DND-41 (cell line): ENCODE measurements at regions not wholly inside any gene's neighbourhood (a gene's known extent, or its start where the extent isn't known, plus 50 kb on each side); places are given as distances from the start of the nearest gene placed in this dataset.

ENCODE experiments used
- ATAC-seq: fragments of 200-7000 bp; cut with Tn5 transposase; 3 replicates; pipeline ENCODE4 v1.9.1; 2021; ENCODE audit warnings: low read depth; ENCODE audit not compliant: insufficient read depth
- DNase-seq: peaks from one replicate; pipeline ENCODE4 v3.0.0-alpha.2; 2020
- H2AFZ ChIP-seq: 2 replicates; pipeline ENCODE4 v1.6.0; 2012; ENCODE audit warnings: low read depth, low read length
- H3K27ac ChIP-seq: 2 replicates; pipeline ENCODE4 v1.5.1; 2012; ENCODE audit warnings: low read length, inconsistent platforms
- H3K27me3 ChIP-seq: fragments of 200-600 bp; sonication (generic); 2 replicates; pipeline ENCODE4 v1.6.0; 2012; ENCODE audit warnings: low read length, mild to moderate bottlenecking, inconsistent platforms; ENCODE audit not compliant: insufficient read depth, poor library complexity
- H3K36me3 ChIP-seq: 2 replicates; pipeline ENCODE4 v1.5.1; 2012; ENCODE audit warnings: low read length, inconsistent platforms; ENCODE audit not compliant: insufficient read depth
- H3K4me1 ChIP-seq: 2 replicates; pipeline ENCODE4 v1.5.1; 2012; ENCODE audit warnings: mild to moderate bottlenecking, low read length; ENCODE audit not compliant: insufficient read depth
- H3K4me2 ChIP-seq: 2 replicates; pipeline ENCODE4 v1.6.0; 2012; ENCODE audit warnings: mild to moderate bottlenecking, moderate library complexity, low read length, inconsistent platforms; ENCODE audit not compliant: insufficient read depth
- H3K4me3 ChIP-seq, 2 experiments: fragments of 200-600 bp in 1 of 2; shearing (Covaris generic) in 1 of 2; 2 replicates each; pipeline ENCODE4 v1.5.1; 2012 to 2016; ENCODE audit warnings: inconsistent platforms in 2 of 2, low read length in 2 of 2, mild to moderate bottlenecking in 2 of 2, low read depth in 1 of 2, moderate library complexity in 1 of 2
- H3K79me2 ChIP-seq: 2 replicates; pipeline ENCODE4 v1.6.0; 2012; ENCODE audit warnings: low read length, inconsistent platforms; ENCODE audit not compliant: insufficient read depth
- H3K9ac ChIP-seq: 2 replicates; pipeline ENCODE4 v1.6.0; 2012; ENCODE audit warnings: low read depth, mild to moderate bottlenecking, inconsistent platforms, low read length, moderate library complexity
- H3K9me3 ChIP-seq: 2 replicates; pipeline ENCODE4 v1.5.1; 2012; ENCODE audit warnings: low read length, moderate library complexity, mild to moderate bottlenecking, inconsistent platforms; ENCODE audit not compliant: insufficient read depth, severe bottlenecking
- H4K20me1 ChIP-seq: 2 replicates; pipeline ENCODE4 v1.6.0; 2012; ENCODE audit warnings: low read length; ENCODE audit not compliant: insufficient read depth
- CTCF ChIP-seq: IDR thresholded peaks from 2 replicates; pipeline ENCODE4 v1.5.1; 2012; ENCODE audit warnings: borderline replicate concordance, low read length, moderate library complexity, mild to moderate bottlenecking; ENCODE audit not compliant: poor library complexity, severe bottlenecking; ENCODE audit errors: extremely low read depth
- EZH2 ChIP-seq: IDR thresholded peaks from 3 replicates; pipeline ENCODE4 v1.6.1; 2012; ENCODE audit warnings: borderline replicate concordance, low read depth, mild to moderate bottlenecking, moderate library complexity, low read length, inconsistent platforms; ENCODE audit not compliant: severe bottlenecking

GRCh38 chr16:73413091-73413829, 365.3 kb upstream of the ZFHX3 start:
- H4K20me1 ChIP-seq: no peaks in the 10 kb centered on the region
- TF ChIP-seq EZH2 (no peak), CTCF (no peak)
- H3K27ac ChIP-seq: no peak overlapping the region
- DNase-seq (no peak), ATAC-seq (no peak)
- H3K4me1 ChIP-seq: no peaks in the 10 kb centered on the region
- no peak overlapping the region for H3K4me3 ChIP-seq
- H3K4me2 ChIP-seq: no peak overlapping the region
- no peak overlapping the region for H2AFZ ChIP-seq
- H3K27me3 ChIP-seq: no peaks in the 10 kb centered on the region
- H3K36me3 ChIP-seq: no peaks in the 10 kb centered on the region
- H3K9me3 ChIP-seq: no peaks in the 10 kb centered on the region
- no peak overlapping the region for H3K9ac ChIP-seq
- no peaks in the 10 kb centered on the region for H3K79me2 ChIP-seq

- ATAC-seq: no peak
- TF ChIP-seq CTCF (no peak), EZH2 (no peak)
Observed at GRCh38 chr16:73412416-73412815, 364.5 kb upstream of the ZFHX3 start.

GRCh38 chr16:73408716-73409115, 360.8 kb upstream of the ZFHX3 start:
- H3K4me1 ChIP-seq: no peaks in the 10 kb centered on the region
- H3K9me3 ChIP-seq: no peaks in the 10 kb centered on the region
- no peak overlapping the region for H3K27ac ChIP-seq
- DNase-seq (no peak), ATAC-seq (no peak)
- H3K27me3 ChIP-seq: no peaks in the 10 kb centered on the region
- H3K4me3 ChIP-seq: no peak overlapping the region
- TF ChIP-seq CTCF (no peak), EZH2 (no peak)
- H3K79me2 ChIP-seq: no peaks in the 10 kb centered on the region
- H2AFZ ChIP-seq: no peak overlapping the region
- H3K4me2 ChIP-seq: no peak overlapping the region
- no peaks in the 10 kb centered on the region for H3K36me3 ChIP-seq
- no peaks in the 10 kb centered on the region for H4K20me1 ChIP-seq
- H3K9ac ChIP-seq: no peak overlapping the region

More at GRCh38 chr16:73412416-73412815, 364.5 kb upstream of the ZFHX3 start:
- H3K27me3 ChIP-seq: no peaks in the 10 kb centered on the region
- no peaks in the 10 kb centered on the region for H3K4me1 ChIP-seq
- H3K27ac ChIP-seq: no peak overlapping the region
- no peak overlapping the region for H3K4me3 ChIP-seq
- H3K9ac ChIP-seq: no peak overlapping the region
- no peak overlapping the region for H3K4me2 ChIP-seq
- H4K20me1 ChIP-seq: no peaks in the 10 kb centered on the region
- no peaks in the 10 kb centered on the region for H3K9me3 ChIP-seq
- no peaks in the 10 kb centered on the region for H3K79me2 ChIP-seq
- H2AFZ ChIP-seq: no peak overlapping the region
- DNase-seq: no peak
- no peaks in the 10 kb centered on the region for H3K36me3 ChIP-seq
